Brain microvascular endothelial cell (primary cell): ENCODE measurements at regions not wholly inside any gene's neighbourhood (a gene's known extent, or its start where the extent isn't known, plus 50 kb on each side); places are given as distances from the start of the nearest gene placed in this dataset.

Experiments used
- DNase-seq: peaks from one replicate; pipeline ENCODE4 v3.0.0-alpha.2; 2020
- H3K27ac ChIP-seq: fragments of 250-450 bp; sonication (Bioruptor Pico); 2 replicates; pipeline ENCODE4 v1.5.1; 2020; ENCODE audit warnings: mild to moderate bottlenecking, moderate library complexity
- H3K27me3 ChIP-seq: fragments of 250-450 bp; sonication (Bioruptor Pico); replicated peaks from 2 replicates; pipeline ENCODE4 v1.5.1; 2020; ENCODE audit warnings: mild to moderate bottlenecking
- H3K36me3 ChIP-seq: fragments of 250-450 bp; sonication (Bioruptor Pico); replicated peaks from 2 replicates; pipeline ENCODE4 v1.5.1; 2020; ENCODE audit warnings: mild to moderate bottlenecking
- H3K4me3 ChIP-seq: 2 replicates; pipeline ENCODE4 v1.5.1; 2011; ENCODE audit warnings: low read depth, mild to moderate bottlenecking, control low read depth, low read length, moderate library complexity
- in situ Hi-C: cut with HindIII; loops from 2 replicates; pipeline ENCODE4 v1.10.0; 2017; ENCODE audit warnings: low sequenced_read_pairs, low pct_ligation_motif_present
- TF ChIP-seq, protein P1 (sequence below): IDR thresholded peaks from 2 replicates; pipeline ENCODE4 v1.5.1; 2011; ENCODE audit warnings: low read depth, mild to moderate bottlenecking, moderate library complexity, low read length, control low read depth, inconsistent platforms; ENCODE audit errors: missing control alignments

DNA sequence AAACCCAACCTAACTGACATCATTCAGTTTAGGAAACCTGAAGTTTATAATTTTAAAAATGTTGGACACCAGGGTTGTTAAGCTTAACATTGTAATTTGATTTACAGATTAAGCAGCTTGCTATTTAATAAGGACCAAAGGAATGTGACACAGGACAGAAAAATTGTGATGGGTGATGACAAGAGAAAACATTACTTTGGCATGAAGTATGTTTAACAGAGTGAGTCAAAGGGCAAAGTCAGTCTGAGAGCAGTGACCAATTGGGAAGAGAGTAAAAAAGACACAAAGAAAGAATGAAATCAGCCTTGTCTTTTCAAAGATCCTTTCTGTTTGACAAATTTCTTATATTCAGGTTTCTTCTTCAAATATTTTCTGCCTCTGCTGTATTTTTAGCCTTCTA, 1301.6 kb downstream of the SI start:
- DNase-seq: no peak
- Histone ChIP-seq H3K36me3 (no peaks in the 10 kb centered on the region), H3K27ac (no peak overlapping the region), H3K4me3 (no peak overlapping the region), H3K27me3 (no peaks in the 10 kb centered on the region)
- TF ChIP-seq, protein P1, sequence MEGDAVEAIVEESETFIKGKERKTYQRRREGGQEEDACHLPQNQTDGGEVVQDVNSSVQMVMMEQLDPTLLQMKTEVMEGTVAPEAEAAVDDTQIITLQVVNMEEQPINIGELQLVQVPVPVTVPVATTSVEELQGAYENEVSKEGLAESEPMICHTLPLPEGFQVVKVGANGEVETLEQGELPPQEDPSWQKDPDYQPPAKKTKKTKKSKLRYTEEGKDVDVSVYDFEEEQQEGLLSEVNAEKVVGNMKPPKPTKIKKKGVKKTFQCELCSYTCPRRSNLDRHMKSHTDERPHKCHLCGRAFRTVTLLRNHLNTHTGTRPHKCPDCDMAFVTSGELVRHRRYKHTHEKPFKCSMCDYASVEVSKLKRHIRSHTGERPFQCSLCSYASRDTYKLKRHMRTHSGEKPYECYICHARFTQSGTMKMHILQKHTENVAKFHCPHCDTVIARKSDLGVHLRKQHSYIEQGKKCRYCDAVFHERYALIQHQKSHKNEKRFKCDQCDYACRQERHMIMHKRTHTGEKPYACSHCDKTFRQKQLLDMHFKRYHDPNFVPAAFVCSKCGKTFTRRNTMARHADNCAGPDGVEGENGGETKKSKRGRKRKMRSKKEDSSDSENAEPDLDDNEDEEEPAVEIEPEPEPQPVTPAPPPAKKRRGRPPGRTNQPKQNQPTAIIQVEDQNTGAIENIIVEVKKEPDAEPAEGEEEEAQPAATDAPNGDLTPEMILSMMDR: no peak
- in situ Hi-C loops: no loop called here

DNA sequence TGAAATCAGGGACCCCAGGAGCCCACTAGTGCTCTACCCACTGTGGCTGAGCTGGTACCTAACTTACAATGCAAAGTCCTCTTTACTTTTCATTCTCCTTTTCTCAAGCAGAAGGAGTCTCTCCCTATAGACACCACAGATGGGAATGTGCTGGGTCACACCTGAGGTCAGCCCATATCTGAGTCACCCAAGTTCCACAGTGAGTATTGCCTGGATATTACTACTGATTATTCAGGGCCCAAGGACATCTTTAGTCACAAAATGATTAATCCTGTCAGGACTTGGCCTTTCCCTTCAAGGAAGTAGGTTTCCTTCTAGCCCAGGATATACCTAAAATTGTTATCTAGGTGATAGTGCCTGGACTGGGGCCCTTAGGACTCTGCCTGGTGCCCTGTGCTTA, 1305.2 kb downstream of the SI start:
- Histone ChIP-seq H3K27me3 (no peaks in the 10 kb centered on the region), H3K4me3 (no peak overlapping the region), H3K36me3 (no peaks in the 10 kb centered on the region), H3K27ac (no peak overlapping the region)
- no peak for DNase-seq
- in situ Hi-C loops: no loop called here
- TF ChIP-seq, protein P1: no peak

DNA sequence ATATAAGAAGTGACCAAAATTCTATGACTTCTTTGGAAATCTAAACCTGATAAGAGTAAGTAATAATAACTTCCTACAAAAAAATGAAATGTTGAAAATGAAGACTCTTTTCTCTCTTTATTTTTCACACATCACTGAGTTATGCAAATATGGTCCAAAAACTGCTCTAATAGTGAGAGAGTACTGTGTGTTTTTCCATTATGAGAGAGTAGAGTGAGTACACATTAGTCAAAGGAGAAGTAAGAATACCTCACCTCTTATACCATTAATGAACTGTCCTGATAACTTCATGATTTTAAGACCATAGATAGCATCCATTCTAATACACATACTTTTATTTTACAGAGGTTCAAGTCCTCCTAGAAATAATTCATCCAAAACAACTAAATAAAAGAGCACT, 1310.2 kb downstream of the SI start:
- Histone ChIP-seq H3K4me3 (no peak overlapping the region), H3K27me3 (no peaks in the 10 kb centered on the region), H3K36me3 (no peaks in the 10 kb centered on the region), H3K27ac (no peak overlapping the region)
- DNase-seq: no peak
- TF ChIP-seq, protein P1: no peak
- in situ Hi-C loops: no loop called here

DNA sequence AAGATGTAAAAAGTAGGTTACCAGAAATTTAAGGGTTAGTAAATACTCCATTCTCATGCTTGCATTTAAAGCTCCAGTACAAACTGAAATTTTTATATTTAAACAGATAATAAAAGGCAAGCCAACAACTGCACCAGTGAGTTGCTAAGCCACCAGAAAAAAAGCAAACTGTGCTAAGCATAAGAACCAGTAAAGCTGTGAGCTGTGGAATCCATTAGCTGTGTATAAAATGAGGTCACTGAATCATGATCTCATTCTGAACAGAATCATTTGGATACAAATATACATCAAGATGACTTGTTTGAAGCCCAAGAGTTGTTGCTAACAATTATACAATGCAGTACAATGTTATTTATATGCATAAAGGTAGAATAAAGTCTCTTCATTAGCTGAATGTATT, 1312.2 kb downstream of the SI start:
- TF ChIP-seq, protein P1: no peak
- in situ Hi-C loops: no loop called here
- no peaks in the 10 kb centered on the region for H3K27me3 ChIP-seq
- DNase-seq: no peak
- H3K4me3 ChIP-seq: no peak overlapping the region
- no peaks in the 10 kb centered on the region for H3K36me3 ChIP-seq
- H3K27ac ChIP-seq: no peak overlapping the region

DNA sequence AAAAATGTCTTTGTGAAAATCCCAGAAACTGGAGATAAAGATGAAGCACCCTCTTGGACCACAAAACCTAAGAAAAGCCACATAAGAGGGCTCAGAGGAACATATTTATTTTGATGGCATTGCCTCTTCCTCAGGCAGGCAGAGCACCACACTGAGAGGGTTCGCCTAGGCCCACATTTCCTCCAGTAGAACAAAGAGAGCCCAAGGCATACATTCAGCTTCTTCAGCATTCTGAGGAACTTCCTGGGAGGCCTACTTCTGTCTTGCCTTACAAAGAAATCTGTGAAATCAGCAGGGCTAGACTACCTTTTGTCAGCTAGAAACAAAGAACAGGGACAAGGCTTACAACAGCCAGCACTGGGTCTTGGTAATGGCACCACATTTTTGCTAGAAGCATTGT, 1325.3 kb downstream of the SI start:
- Histone ChIP-seq H3K4me3 (no peak overlapping the region), H3K36me3 (no peaks in the 10 kb centered on the region), H3K27me3 (no peaks in the 10 kb centered on the region), H3K27ac (no peak overlapping the region)
- TF ChIP-seq, protein P1: no peak
- no peak for DNase-seq
- in situ Hi-C loops: no loop called here

DNA sequence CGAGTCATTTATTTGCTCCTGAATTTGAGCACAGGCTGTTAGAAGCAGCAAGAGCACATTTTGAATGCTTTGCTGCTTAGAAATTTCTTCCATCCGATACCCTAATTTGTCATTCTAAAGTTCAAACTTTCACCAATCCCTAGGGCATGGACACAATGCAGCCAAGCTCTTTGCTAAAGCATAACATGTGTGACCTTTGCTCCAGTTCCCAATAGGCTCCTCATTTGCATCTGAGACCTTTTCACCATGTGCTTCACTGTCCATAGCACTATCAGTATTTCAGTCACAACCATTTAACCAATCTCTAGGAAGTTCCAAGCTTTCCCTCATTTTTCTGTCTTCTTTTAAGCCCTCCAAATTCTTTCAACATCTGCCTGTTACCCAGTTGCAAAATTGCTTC, 1333.1 kb downstream of the SI start:
- no peak for DNase-seq
- TF ChIP-seq, protein P1: no peak
- in situ Hi-C loops: no loop called here

More for the DNA sequence above, 1333.1 kb downstream of the SI start:
- Histone ChIP-seq H3K4me3 (no peak overlapping the region), H3K36me3 (no peaks in the 10 kb centered on the region), H3K27ac (no peak overlapping the region), H3K27me3 (no peaks in the 10 kb centered on the region)
